Endothelial cell of umbilical vein (primary cell): ENCODE measurements at regions not wholly inside any gene's neighbourhood (a gene's known extent, or its start where the extent isn't known, plus 50 kb on each side); places are given as distances from the start of the nearest gene placed in this dataset.

Experiments
- BruUV-seq: library from RNA; stranded (reverse); fragments of 400-500 nt; replicated peaks from 2 replicates; lab custom pipeline; 2021; lab: Mats Ljungman, UMichigan
- CTCF ChIA-PET: fragments of 300-600, 350-600 bp; sonication (Branson Sonifier 250); formaldehyde crosslinking; loops from one replicate; lab custom pipeline; 2021; ENCODE audit warnings: antibody characterized with exemption, inconsistent platforms; lab: Charles Lee
- POLR2A ChIA-PET: fragments of 300-600, 350-600 bp; sonication (Branson Sonifier 250); formaldehyde crosslinking; loops from one replicate; lab custom pipeline; 2021; ENCODE audit warnings: antibody characterized with exemption, inconsistent platforms; lab: Charles Lee
- DNase-seq: peaks from one replicate; pipeline ENCODE4 v3.0.0-alpha.2; 2011; ENCODE audit warnings: low read depth, low spot score
- FAIRE-seq: peaks from 2 replicates; lab custom pipeline; 2011; peaks lifted over from hg19 to GRCh38; lab: Jason Lieb, UNC
- H2AFZ ChIP-seq: 2 replicates; pipeline ENCODE4 v1.6.0; 2012; ENCODE audit warnings: low read depth, low read length, control low read depth, inconsistent platforms
- H3K27ac ChIP-seq: 2 replicates; pipeline ENCODE4 v1.5.1; 2011; ENCODE audit warnings: low read depth, mild to moderate bottlenecking, control low read depth, low read length, moderate library complexity; ENCODE audit not compliant: insufficient read depth
- H3K27me3 ChIP-seq, 2 experiments: 2 replicates each; pipeline versions ENCODE4 v1.6.0 to v1.6.1; 2011; ENCODE audit warnings: low read length in 2 of 2, mixed read lengths in 1 of 2; ENCODE audit not compliant: control insufficient read depth in 2 of 2, insufficient read depth in 2 of 2
- H3K36me3 ChIP-seq, 2 experiments: 2 replicates in 1 of 2; 3 replicates in 1 of 2; pipeline ENCODE4 v1.5.1; 2011; ENCODE audit warnings: low read length in 2 of 2, mild to moderate bottlenecking in 1 of 2, moderate library complexity in 1 of 2; ENCODE audit not compliant: control insufficient read depth in 2 of 2, insufficient read depth in 2 of 2; ENCODE audit errors: extremely low read depth in 1 of 2
- H3K4me1 ChIP-seq: 3 replicates; pipeline ENCODE4 v1.5.1; 2011; ENCODE audit warnings: mild to moderate bottlenecking, low read length; ENCODE audit not compliant: control insufficient read depth, insufficient read depth; ENCODE audit errors: extremely low read depth
- H3K4me2 ChIP-seq: 2 replicates; pipeline ENCODE4 v1.6.1; 2011; ENCODE audit warnings: low read length, control low read depth, mixed read lengths; ENCODE audit not compliant: insufficient read depth
- H3K4me3 ChIP-seq, 3 experiments: fragments of 200-600 bp in 1 of 3; sonication (generic), shearing (Covaris generic) in 1 of 3; replicated peaks in 1 of 3; 2 replicates each; pipeline ENCODE4 v1.5.1; 2011 to 2016; ENCODE audit warnings: control low read depth in 3 of 3, low read length in 3 of 3, mild to moderate bottlenecking in 2 of 3, inconsistent platforms in 1 of 3, low read depth in 1 of 3, moderate library complexity in 1 of 3; ENCODE audit not compliant: insufficient read depth in 1 of 3
- H3K79me2 ChIP-seq: 2 replicates; pipeline ENCODE4 v1.6.0; 2012; ENCODE audit warnings: low read length, inconsistent platforms; ENCODE audit not compliant: control insufficient read depth, insufficient read depth
- H3K9ac ChIP-seq: replicated peaks from 2 replicates; pipeline ENCODE3; 2011; ENCODE audit warnings: low read length, control low read depth; ENCODE audit not compliant: insufficient read depth; ENCODE audit errors: extremely low read depth
- H3K9me1 ChIP-seq: replicated peaks from 3 replicates; pipeline ENCODE4 v1.6.0; 2011; ENCODE audit warnings: mild to moderate bottlenecking, low read length; ENCODE audit not compliant: control insufficient read depth, insufficient read depth; ENCODE audit errors: extremely low read depth
- H3K9me3 ChIP-seq: replicated peaks from 2 replicates; pipeline ENCODE4 v1.5.1; 2012; ENCODE audit warnings: low read length, inconsistent platforms; ENCODE audit not compliant: control insufficient read depth, insufficient read depth
- H4K20me1 ChIP-seq: replicated peaks from 2 replicates; pipeline ENCODE3; 2011; ENCODE audit warnings: mild to moderate bottlenecking, low read length; ENCODE audit not compliant: control insufficient read depth, insufficient read depth; ENCODE audit errors: extremely low read depth
- FOS ChIP-seq: IDR thresholded peaks from 2 replicates; pipeline ENCODE4 v1.6.1; 2011; ENCODE audit warnings: mild to moderate bottlenecking, low read length, moderate library complexity, borderline replicate concordance; ENCODE audit not compliant: insufficient read depth
- GATA2 ChIP-seq: IDR thresholded peaks from 2 replicates; pipeline ENCODE4 v1.7.0; 2011; ENCODE audit warnings: low read depth, mild to moderate bottlenecking, moderate library complexity, mixed read lengths, low read length; ENCODE audit not compliant: insufficient read length, insufficient read depth
- JUN ChIP-seq: IDR thresholded peaks from 2 replicates; pipeline ENCODE4 v1.6.1; 2011; ENCODE audit warnings: borderline replicate concordance, low read depth; ENCODE audit not compliant: insufficient read length, insufficient read depth
- MYC ChIP-seq: IDR thresholded peaks from one replicate; pipeline ENCODE4 v1.6.1; 2011; ENCODE audit warnings: mild to moderate bottlenecking, low read depth, low read length
- POLR2A ChIP-seq: IDR thresholded peaks from 2 replicates; pipeline ENCODE4 v1.6.1; 2012; ENCODE audit warnings: low read depth, mild to moderate bottlenecking, control low read depth, low read length
- POLR2AphosphoS5 ChIP-seq: IDR thresholded peaks from 2 replicates; pipeline ENCODE4 v1.6.1; 2012; ENCODE audit warnings: low read depth, mild to moderate bottlenecking, control low read depth, low read length, moderate library complexity; ENCODE audit not compliant: insufficient read depth
- dilution Hi-C: fragments of 300-500 bp; cut with MboI; formaldehyde crosslinking; loops from one replicate; pipeline ENCODE4 v1.15.0; 2019; ENCODE audit warnings: low sequenced_read_pairs; ENCODE audit not compliant: extremely low pct_ligation_motif_present
- intact Hi-C: fragments of 100-400 bp; cut with micrococcal nuclease; formaldehyde crosslinking; loops from one replicate; pipeline ENCODE4 v1.10.0; 2022
- TF ChIP-seq, protein P1 (sequence below), 2 donors: IDR thresholded peaks; 1 replicate in 1 of 2; 2 replicates in 1 of 2; pipeline ENCODE4 v1.5.1; 2011; ENCODE audit warnings: low read length in 2 of 2, mild to moderate bottlenecking in 2 of 2, moderate library complexity in 2 of 2, control low read depth in 1 of 2, inconsistent platforms in 1 of 2, low read depth in 1 of 2; ENCODE audit not compliant: insufficient read depth in 1 of 2; ENCODE audit errors: extremely low read depth in 1 of 2

DNA sequence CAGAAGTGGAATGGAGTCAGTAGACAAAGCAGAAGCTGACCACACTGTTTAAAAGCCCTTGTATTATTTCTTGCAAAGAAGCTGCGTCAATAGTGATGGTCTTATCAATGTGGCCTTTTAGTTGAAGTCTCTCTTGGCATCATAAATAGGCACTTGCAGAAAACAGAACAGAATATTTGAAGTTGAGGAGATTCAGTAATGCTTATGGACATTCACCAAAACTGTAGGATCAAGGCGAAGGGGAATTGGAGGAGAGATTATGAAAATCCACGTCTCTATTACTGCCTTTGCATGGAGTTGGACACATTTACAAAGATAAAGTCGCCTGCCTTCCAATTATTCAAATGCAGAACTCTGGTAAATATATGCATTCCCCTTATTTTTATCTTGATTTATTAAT lies 1482.8 kb downstream of the EFNB2 start:
- Histone ChIP-seq H4K20me1 (no peaks in the 10 kb centered on the region), H3K79me2 (no peaks in the 10 kb centered on the region), H2AFZ (no peak overlapping the region), H3K9ac (no peak overlapping the region), H3K4me1 (no peaks in the 10 kb centered on the region), H3K9me3 (no peaks in the 10 kb centered on the region), H3K9me1 (no peaks in the 10 kb centered on the region), H3K36me3 (no peaks in the 10 kb centered on the region), H3K27me3 (no peaks in the 10 kb centered on the region), H3K4me3 (no peak overlapping the region), H3K27ac (no peak overlapping the region), H3K4me2 (no peak overlapping the region)
- no TSS peak for BruUV-seq
- FAIRE-seq, result no peak
- CTCF ChIA-PET, result no interaction called here
- intact Hi-C loops (no loop called here), dilution Hi-C loops (no loop called here)
- POLR2A ChIA-PET, result no interaction called here
- no peak for TF ChIP-seq FOS
- DNase-seq, result no peak

DNA sequence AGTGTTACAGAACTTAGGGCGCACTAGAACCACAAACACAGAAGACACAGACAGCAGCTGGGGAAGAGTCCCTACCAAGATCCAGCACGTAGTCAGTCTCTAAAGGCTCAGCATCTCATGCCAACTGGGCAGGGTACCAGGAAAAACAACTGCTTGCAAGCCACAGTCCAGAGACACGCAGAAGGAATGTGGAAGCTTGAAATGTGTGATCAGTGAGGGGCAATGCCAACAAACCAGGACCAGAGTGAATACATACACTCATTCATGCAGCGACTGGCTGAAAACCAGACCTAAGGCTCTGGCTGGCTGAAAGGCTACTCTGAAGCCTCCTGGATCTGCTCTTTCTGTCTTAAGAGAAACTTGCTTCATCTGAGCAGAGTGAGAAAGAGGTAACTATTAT lies 1484.8 kb downstream of the EFNB2 start:
- Histone ChIP-seq H2AFZ (no peak overlapping the region), H3K36me3 (no peaks in the 10 kb centered on the region), H3K27me3 (no peaks in the 10 kb centered on the region), H3K9me3 (no peaks in the 10 kb centered on the region), H3K79me2 (no peaks in the 10 kb centered on the region), H4K20me1 (no peaks in the 10 kb centered on the region), H3K4me1 (no peaks in the 10 kb centered on the region), H3K9me1 (no peaks in the 10 kb centered on the region), H3K4me3 (no peak overlapping the region), H3K4me2 (no peak overlapping the region), H3K27ac (no peak overlapping the region), H3K9ac (no peak overlapping the region)
- CTCF ChIA-PET, result no interaction called here
- dilution Hi-C loops (no loop called here), intact Hi-C loops (no loop called here)
- POLR2A ChIA-PET, result no interaction called here
- TF ChIP-seq FOS, result no peak
- TF ChIP-seq GATA2, result no peak
- TF ChIP-seq JUN, result no peak
- no peak for TF ChIP-seq POLR2A
- no peak for TF ChIP-seq POLR2AphosphoS5
- TF ChIP-seq, protein P1, sequence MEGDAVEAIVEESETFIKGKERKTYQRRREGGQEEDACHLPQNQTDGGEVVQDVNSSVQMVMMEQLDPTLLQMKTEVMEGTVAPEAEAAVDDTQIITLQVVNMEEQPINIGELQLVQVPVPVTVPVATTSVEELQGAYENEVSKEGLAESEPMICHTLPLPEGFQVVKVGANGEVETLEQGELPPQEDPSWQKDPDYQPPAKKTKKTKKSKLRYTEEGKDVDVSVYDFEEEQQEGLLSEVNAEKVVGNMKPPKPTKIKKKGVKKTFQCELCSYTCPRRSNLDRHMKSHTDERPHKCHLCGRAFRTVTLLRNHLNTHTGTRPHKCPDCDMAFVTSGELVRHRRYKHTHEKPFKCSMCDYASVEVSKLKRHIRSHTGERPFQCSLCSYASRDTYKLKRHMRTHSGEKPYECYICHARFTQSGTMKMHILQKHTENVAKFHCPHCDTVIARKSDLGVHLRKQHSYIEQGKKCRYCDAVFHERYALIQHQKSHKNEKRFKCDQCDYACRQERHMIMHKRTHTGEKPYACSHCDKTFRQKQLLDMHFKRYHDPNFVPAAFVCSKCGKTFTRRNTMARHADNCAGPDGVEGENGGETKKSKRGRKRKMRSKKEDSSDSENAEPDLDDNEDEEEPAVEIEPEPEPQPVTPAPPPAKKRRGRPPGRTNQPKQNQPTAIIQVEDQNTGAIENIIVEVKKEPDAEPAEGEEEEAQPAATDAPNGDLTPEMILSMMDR (IDR thresholded peaks at IDR 0.05; ENCODE audit: extremely low read depth in 1 of 2, insufficient read depth in 1 of 2, low read depth in 1 of 2, low read length in 2 of 2), result no peak
- no peak for TF ChIP-seq MYC
- DNase-seq, result no peak
- no peak for FAIRE-seq
- no TSS peak for BruUV-seq
